GM12891 (cell line): ENCODE measurements at regions not wholly inside any gene's neighbourhood (a gene's known extent, or its start where the extent isn't known, plus 50 kb on each side); places are given as distances from the start of the nearest gene placed in this dataset.

ENCODE experiments used
- DNase-seq: peaks from one replicate; pipeline ENCODE4 v3.0.0; 2011; ENCODE audit warnings: low spot score; ENCODE audit not compliant: insufficient read length
- FAIRE-seq: peaks from 2 replicates; lab custom pipeline; 2011; peaks lifted over from hg19 to GRCh38; lab: Jason Lieb, UNC
- PAX5 ChIP-seq: IDR thresholded peaks from 2 replicates; pipeline ENCODE4 v1.6.1; 2011; ENCODE audit warnings: low read length, moderate library complexity, mild to moderate bottlenecking; ENCODE audit not compliant: insufficient read depth, severe bottlenecking
- POLR2A ChIP-seq: IDR thresholded peaks from 2 replicates; pipeline ENCODE4 v1.6.1; 2011; ENCODE audit warnings: low read depth, low read length, control low read depth
- POLR2AphosphoS5 ChIP-seq: IDR thresholded peaks from 2 replicates; pipeline ENCODE4 v1.6.1; 2011; ENCODE audit warnings: low read depth, low read length, control low read depth
- POU2F2 ChIP-seq: IDR thresholded peaks from 2 replicates; pipeline ENCODE4 v1.6.1; 2011; ENCODE audit warnings: low read depth, mild to moderate bottlenecking, control low read depth, low read length, moderate library complexity
- SPI1 ChIP-seq: IDR thresholded peaks from 2 replicates; pipeline ENCODE4 v1.6.1; 2011; ENCODE audit warnings: low read depth, low read length, control low read depth
- TAF1 ChIP-seq: IDR thresholded peaks from 2 replicates; pipeline ENCODE4 v1.6.1; 2011; ENCODE audit warnings: low read depth, low read length, control low read depth

DNA sequence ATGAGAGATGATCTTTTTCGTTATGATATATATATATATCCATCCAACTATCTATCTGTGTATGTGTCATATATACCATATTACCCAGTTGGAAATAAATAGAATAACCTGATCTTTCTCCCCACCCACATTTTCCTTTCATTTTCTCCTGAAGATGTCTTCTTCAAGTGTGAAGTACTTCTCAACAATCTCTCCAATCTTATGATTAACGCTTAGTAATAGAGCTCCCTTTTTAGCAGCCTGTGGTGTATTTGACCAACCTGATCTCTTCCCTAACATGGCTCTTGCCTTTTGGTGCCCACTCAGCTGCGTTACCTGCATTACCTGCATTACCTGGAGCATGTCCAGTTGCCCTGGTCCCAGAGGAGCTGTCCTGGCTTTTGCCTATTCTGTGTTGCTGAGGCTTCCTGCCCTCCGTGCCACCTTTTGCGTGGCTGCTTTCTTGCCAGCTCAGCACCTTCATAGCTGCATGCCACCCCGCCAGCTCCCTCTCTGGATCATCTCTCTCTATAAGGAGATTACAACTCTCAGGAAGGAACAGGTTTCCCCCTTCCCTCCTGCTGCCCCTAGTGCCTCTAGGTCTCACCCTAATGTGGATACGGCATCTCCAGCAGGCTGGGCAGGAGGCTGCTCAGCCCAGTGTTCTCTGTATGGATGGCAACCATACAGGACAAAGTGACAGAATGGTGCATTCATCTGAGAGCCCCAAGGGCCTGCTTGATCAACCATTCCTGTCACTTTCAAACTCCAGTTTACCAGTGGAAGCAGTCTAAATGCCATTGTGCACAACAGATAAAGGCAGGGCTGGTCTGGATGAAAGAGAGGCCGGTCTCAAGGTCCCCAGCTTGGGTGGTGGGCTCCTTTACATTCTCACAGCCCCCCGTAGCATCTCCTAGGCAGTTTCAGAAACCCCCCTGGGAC is 126.7 kb downstream of the GADD45G start:
- FAIRE-seq (no peak), DNase-seq (no peak)
- TF ChIP-seq POU2F2 (no peak), PAX5 (no peak), TAF1 (no peak), POLR2A (no peak), POLR2AphosphoS5 (no peak), SPI1 (no peak)

DNA sequence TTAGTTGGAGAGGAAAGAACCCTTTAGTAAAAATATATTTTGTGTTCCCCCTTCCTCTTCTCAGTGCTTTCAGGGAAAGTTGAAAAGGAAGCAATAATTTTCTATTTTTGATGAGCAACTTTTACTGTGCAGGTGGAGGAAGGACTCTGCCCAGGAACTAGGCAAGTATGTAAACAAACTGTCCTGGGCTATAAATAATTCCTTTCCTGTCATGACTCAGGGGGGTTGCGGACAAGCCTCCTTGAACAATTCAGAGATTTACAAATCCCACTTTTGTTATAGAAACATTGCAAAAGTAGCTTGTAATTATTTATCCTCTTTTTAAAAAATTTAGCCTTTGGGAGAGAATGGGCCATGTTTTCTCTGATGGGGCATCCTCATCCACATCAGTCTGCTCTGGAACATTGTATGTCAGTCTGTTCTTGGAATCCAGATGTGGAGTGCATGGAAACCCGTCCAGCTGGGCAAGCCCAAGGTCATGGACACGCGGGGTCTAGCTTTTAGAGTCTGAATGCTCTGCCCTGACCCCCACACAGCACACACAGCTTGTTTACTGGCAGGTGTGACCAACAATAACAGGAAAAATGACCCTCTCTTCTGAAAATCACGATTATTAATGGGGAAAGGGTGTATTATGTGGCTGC is 127.6 kb downstream of the GADD45G start:
- FAIRE-seq (no peak), DNase-seq (no peak)
- no peak for TF ChIP-seq TAF1
- no peak for TF ChIP-seq POLR2AphosphoS5
- TF ChIP-seq SPI1: no peak
- TF ChIP-seq PAX5: no peak
- no peak for TF ChIP-seq POLR2A
- TF ChIP-seq POU2F2: no peak

DNA sequence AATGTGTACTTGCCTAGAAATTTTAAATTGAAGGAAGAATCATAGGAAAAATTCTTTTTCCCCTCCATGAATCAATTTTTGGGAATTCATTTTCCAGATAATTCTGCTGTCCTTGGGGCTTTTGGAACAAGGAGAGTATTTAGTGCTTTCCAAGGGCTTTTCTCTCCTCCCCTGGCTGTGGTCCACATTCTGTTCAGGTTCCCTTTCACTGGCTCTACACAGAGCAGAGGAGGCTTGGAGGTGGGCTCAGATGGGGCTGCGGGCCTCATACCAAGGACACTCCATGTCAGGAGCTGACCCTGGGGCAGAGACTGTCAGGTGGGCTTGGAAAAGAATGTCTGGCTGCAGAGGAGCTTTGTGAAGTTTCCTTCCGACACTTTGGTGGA is 128.1 kb downstream of the GADD45G start:
- DNase-seq: no peak
- TF ChIP-seq POLR2AphosphoS5: no peak
- TF ChIP-seq POU2F2: no peak
- TF ChIP-seq SPI1: no peak
- TF ChIP-seq PAX5: no peak
- TF ChIP-seq POLR2A: no peak
- no peak for TF ChIP-seq TAF1
- no peak for FAIRE-seq

DNA sequence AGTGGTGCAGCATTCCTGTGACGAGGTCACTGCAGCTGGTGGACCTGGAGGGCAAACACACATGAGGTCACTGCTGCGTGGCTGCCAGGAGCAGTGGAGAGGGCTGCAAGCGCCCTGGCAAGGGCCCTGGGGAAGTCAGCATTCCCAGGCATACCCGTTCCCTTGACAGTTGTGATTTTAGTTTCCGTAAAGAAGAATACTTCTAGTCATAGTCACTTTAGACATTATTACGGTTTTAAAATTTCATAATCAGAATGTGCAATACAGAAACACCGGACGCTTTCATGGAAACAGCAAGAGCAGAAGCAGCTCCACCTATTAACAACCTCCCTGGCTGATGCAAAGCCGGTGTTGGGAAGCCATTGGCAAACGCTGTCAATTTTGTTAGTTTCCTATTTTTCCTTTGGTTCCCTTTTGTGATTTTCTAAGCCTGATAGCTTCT is 129.8 kb downstream of the GADD45G start:
- FAIRE-seq: no peak
- no peak for DNase-seq
- TF ChIP-seq POLR2AphosphoS5 (no peak), POLR2A (no peak)

DNA sequence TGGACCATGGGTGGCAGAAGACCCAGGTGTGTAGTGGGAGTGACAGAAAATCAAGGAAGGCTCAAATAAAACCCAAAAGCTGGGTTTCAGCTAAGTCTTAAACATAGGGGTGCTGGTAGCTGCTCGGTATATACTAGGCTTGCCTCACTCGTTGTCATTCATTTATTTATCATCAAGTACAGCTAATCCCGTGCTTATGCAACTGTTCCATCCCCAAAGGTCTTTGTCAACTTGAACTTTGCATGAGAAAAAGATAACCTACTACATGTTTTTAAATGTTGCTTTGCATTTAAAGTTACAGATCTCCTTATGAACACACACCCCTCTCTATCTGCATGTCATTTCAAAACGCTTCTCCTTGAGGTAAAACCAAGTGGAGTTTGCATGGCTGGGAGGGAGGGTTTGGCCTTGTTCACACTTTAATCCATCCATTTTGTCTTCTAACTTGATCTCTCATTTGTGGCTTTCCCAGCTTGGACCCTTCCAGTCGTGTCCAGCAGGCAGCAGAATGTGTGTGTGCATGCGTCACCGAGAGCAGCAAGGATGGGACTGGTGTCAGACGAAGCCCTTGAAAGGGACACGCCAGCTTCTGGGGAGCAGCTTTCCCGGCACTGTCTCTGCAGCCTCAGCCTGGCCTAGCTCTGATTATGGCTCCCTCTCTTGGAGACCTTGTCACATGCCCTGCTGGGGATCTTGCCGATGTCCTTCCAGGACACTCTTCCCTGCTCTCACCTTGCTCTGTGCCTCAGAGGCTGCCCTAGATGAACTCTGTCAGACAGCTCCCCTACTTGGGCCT is 133.5 kb downstream of the GADD45G start:
- FAIRE-seq: no peak
- no peak for DNase-seq
- TF ChIP-seq POU2F2 (no peak), TAF1 (no peak), PAX5 (no peak), POLR2A (no peak), POLR2AphosphoS5 (no peak), SPI1 (no peak)

DNA sequence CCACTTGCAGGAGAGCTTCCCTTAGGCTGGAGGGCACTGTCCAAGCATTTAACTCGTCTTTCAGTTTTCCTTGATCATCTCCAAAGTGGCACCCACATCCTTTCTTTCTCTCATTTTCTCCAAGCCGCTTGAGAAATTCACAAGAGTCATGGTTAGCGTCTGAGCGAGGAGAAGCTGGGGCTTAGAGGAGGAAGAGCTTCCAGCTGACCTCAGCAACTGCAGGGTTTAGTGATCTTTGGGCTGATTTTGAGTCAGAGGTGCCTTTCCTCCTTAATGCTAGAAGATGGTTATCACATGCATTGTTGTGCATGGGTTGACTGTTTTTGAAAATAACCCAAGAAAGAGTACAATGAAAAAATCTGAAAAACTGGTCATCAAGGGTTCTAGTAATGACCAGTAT is 134.7 kb downstream of the GADD45G start:
- no peak for TF ChIP-seq POU2F2
- TF ChIP-seq POLR2A: no peak
- TF ChIP-seq SPI1: no peak
- TF ChIP-seq TAF1: no peak
- no peak for TF ChIP-seq PAX5
- TF ChIP-seq POLR2AphosphoS5: no peak
- no peak for FAIRE-seq
- DNase-seq: no peak

DNA sequence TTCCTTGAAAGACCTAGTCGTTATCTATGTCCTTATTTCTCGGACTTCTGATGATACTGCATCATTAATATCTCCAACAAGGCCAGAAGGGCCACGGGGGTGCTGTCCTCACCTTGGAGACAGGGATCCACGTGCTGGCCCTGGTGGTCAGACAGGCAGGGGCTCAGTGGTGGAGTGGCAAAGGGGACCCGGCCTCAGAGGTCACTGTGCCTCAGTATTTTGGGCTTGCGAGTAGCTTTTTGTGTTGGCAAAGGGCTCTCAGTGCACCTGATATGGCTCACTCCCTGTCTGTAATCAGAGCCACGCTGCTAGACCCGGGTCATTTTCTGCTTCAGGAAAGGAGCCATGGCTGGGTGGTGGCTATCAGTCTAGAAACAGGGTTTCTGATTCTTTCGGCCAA is 135.1 kb downstream of the GADD45G start:
- FAIRE-seq (no peak), DNase-seq (no peak)
- no peak for TF ChIP-seq SPI1
- TF ChIP-seq POLR2A: no peak
- no peak for TF ChIP-seq PAX5
- TF ChIP-seq TAF1: no peak
- TF ChIP-seq POU2F2: no peak
- no peak for TF ChIP-seq POLR2AphosphoS5

DNA sequence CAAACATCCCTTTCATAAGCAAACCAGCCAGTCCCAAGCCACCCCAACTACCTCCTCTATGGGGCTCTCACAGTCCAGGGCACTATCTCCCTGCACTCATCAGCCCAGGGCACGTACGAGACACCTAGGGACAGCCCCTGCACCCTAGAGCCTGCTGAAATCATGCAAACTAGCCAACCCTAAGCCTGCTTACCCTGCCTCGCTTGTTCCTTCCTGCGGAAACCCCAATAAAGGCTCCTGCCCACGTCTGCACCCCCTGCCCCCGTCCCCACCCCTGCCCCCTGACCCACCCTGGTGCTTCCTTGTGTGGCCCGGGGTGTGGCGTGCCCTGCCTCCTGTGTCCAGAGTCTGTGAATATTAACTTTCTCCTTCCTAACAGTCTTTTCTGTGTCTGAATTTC is 135.9 kb downstream of the GADD45G start:
- FAIRE-seq (no peak), DNase-seq (no peak)
- TF ChIP-seq POLR2AphosphoS5: no peak
- no peak for TF ChIP-seq SPI1
- peak; percentile 73; the same call in 1 of the 2 replicates for TF ChIP-seq POU2F2
- TF ChIP-seq PAX5: no peak

DNA sequence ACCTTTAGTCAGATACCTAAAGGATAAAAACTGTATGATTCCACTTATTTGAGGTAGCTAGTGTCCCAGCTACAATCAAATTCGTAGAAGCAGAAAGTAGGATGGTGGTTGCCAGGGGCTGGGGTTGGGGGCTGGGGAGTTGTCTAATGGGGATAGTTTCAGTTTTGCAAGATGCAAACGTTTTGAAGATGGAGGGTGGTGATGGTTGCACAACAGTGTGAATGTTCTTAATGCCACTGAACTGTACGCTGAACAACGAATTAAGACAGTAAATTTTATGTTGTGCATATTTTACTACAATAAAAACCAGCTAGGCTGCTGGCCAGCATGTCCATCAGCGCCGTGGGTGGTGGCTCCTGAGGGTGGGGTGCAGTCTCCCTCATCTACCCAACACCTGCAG is 137.8 kb downstream of the GADD45G start:
- FAIRE-seq (no peak), DNase-seq (no peak)
- TF ChIP-seq POLR2AphosphoS5: no peak

DNA sequence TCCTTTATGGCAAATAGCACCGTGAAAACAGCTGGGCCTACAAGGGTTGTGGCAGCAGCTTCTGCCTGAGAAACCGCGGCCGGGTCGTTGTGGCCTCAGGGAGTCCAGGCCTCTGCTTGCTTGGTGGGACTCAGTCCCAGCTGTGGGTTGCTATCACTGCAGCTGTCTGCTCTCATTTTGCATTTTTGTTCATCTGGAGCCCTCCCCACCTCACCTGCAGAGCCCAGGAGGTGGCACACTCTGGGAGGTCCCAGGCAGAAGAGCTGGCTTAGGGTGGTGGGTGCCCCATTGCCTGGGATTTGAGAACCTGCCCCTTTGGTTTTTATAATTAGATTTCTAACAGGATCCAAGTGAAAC is 138.4 kb downstream of the GADD45G start:
- TF ChIP-seq POU2F2: peak; percentile 46; the same call in 1 of the 2 replicates
- no peak for TF ChIP-seq PAX5
- TF ChIP-seq TAF1: no peak
- DNase-seq: no peak
- FAIRE-seq: peak; percentile 91
